ENCODE measurements at regions not wholly inside any gene's neighbourhood (a gene's known extent, or its start where the extent isn't known, plus 50 kb on each side); places are given as distances from the start of the nearest gene placed in this dataset.

DNA sequence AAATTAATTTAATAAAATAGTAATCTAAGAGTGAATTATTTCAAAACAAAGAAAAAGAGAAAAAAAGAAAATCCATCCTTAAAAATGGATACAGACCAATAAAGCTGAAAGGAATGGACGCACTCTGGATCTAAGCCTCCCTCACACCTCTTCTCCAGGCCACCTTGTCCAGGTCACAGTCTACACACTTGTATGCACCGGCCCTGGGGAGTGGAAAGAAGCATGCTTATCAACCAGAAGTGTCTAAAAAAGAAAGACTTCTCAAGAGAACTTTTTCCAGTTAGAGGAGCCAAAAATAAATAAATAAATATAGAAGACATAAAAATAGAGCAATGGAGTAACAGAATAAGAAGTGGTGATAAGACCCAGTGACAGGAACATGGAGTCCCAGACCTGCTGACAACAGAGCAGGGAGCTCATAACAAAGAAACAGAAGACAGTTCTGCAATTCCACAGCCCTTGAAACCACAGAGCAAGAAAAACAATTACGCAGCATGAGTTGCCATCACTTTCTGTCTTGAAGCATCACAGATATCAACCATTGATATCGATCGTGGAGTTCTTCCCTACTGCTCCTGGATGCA is 311.7 kb upstream of the NFE2L3 start:
- Histone ChIP-seq H3K9me3 (ENCODE audit: severe bottlenecking) (no peaks in the 10 kb centered on the region), H3K27ac (no peak overlapping the region), H3K27me3 (ENCODE audit: insufficient read depth, low read depth, severe bottlenecking) (no peaks in the 10 kb centered on the region), H3K4me3 (ENCODE audit: low read depth, low read length) (no peak overlapping the region), H3K36me3 (no peaks in the 10 kb centered on the region)
- DNase-seq, result no peak
- TF ChIP-seq, protein P1, sequence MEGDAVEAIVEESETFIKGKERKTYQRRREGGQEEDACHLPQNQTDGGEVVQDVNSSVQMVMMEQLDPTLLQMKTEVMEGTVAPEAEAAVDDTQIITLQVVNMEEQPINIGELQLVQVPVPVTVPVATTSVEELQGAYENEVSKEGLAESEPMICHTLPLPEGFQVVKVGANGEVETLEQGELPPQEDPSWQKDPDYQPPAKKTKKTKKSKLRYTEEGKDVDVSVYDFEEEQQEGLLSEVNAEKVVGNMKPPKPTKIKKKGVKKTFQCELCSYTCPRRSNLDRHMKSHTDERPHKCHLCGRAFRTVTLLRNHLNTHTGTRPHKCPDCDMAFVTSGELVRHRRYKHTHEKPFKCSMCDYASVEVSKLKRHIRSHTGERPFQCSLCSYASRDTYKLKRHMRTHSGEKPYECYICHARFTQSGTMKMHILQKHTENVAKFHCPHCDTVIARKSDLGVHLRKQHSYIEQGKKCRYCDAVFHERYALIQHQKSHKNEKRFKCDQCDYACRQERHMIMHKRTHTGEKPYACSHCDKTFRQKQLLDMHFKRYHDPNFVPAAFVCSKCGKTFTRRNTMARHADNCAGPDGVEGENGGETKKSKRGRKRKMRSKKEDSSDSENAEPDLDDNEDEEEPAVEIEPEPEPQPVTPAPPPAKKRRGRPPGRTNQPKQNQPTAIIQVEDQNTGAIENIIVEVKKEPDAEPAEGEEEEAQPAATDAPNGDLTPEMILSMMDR (IDR thresholded peaks at IDR 0.05; ENCODE audit: low read depth, low read length), result no peak

DNA sequence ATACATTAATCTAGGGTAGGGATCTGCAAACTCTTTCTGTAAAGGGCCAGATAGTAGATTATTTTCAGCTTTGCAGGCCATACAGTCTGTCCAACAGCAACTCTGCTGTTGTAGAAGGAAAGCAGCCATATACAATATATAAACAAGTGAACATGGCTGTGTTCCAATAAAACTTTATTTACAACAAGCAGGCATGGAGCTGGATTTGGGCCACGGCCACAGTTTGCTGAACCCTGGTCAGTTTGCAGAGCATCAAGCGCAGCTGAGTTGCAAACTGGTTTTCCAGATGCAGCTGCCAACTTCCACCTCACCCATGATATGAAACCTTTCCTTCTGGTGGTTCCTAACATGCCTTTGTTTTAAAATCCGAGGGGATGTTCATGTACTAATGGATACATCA is 310.4 kb upstream of the NFE2L3 start:
- no peaks in the 10 kb centered on the region for H3K9me3 ChIP-seq (ENCODE audit: severe bottlenecking)
- no peak overlapping the region for H3K4me3 ChIP-seq (ENCODE audit: low read depth, low read length)
- no peak for DNase-seq
- no peaks in the 10 kb centered on the region for H3K36me3 ChIP-seq
- H3K27me3 ChIP-seq (ENCODE audit: insufficient read depth, low read depth, severe bottlenecking), result no peaks in the 10 kb centered on the region
- TF ChIP-seq, protein P1 (IDR thresholded peaks at IDR 0.05; ENCODE audit: low read depth, low read length), result no peak
- no peak overlapping the region for H3K27ac ChIP-seq

- TF ChIP-seq, protein P1 (IDR thresholded peaks at IDR 0.05; ENCODE audit: low read depth, low read length), result no peak
- Histone ChIP-seq H3K27me3 (ENCODE audit: insufficient read depth, low read depth, severe bottlenecking) (no peaks in the 10 kb centered on the region), H3K27ac (no peak overlapping the region), H3K9me3 (ENCODE audit: severe bottlenecking) (no peaks in the 10 kb centered on the region), H3K4me3 (ENCODE audit: low read depth, low read length) (no peak overlapping the region), H3K36me3 (no peaks in the 10 kb centered on the region)
- no peak for DNase-seq
Observed at GRCh38 chr7:25842201-25842733, 309.7 kb upstream of the NFE2L3 start.

DNA sequence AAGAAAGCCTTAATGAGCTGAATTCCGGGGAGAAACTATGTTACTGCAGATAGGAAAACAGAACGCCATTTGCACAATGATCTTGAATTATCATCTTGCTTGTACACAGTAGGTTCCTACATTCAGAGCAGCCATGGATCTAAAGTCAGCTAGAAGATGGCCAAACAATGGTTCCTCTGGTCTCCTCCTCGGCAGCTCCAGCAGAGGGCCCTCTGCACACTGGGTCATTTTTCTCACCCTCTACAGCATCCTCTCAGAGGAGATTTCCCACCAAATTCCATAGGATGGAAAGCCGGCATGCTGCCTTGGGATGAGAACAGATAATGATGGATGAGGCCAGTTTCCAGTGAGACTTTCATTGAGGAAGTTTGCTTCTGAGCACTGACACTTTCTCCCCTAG is 308.5 kb upstream of the NFE2L3 start:
- no peaks in the 10 kb centered on the region for H3K27me3 ChIP-seq (ENCODE audit: insufficient read depth, low read depth, severe bottlenecking)
- H3K4me3 ChIP-seq (ENCODE audit: low read depth, low read length), result no peak overlapping the region
- no peak for DNase-seq
- H3K27ac ChIP-seq, result no peak overlapping the region
- no peaks in the 10 kb centered on the region for H3K9me3 ChIP-seq (ENCODE audit: severe bottlenecking)
- H3K36me3 ChIP-seq, result no peaks in the 10 kb centered on the region
- TF ChIP-seq, protein P1 (IDR thresholded peaks at IDR 0.05; ENCODE audit: low read depth, low read length), result 0 out of 2 replicates have a peak, but pooled peaks have one; percentile 10

- no peaks in the 10 kb centered on the region for H3K27me3 ChIP-seq (ENCODE audit: insufficient read depth, low read depth, severe bottlenecking)
- no peak overlapping the region for H3K27ac ChIP-seq
- H3K4me3 ChIP-seq (ENCODE audit: low read depth, low read length), result no peak overlapping the region
- TF ChIP-seq, protein P1 (IDR thresholded peaks at IDR 0.05; ENCODE audit: low read depth, low read length), result no peak
- DNase-seq, result no peak
- no peaks in the 10 kb centered on the region for H3K36me3 ChIP-seq
- no peaks in the 10 kb centered on the region for H3K9me3 ChIP-seq (ENCODE audit: severe bottlenecking)
Observed at GRCh38 chr7:25844102-25844870, 307.7 kb upstream of the NFE2L3 start.

All from WERI-Rb-1 (cell line).